CD8-positive, alpha-beta memory T cell (primary cell): ENCODE measurements at regions not wholly inside any gene's neighbourhood (a gene's known extent, or its start where the extent isn't known, plus 50 kb on each side); places are given as distances from the start of the nearest gene placed in this dataset.

Experiments
- CTCF ChIA-PET: fragments of 350-600 bp; sonication (Branson Sonifier 250); formaldehyde crosslinking; loops from one replicate; lab custom pipeline; 2021; ENCODE audit warnings: antibody characterized with exemption; lab: Charles Lee
- POLR2A ChIA-PET: fragments of 350-600 bp; sonication (Branson Sonifier 250); formaldehyde crosslinking; loops from one replicate; lab custom pipeline; 2021; ENCODE audit warnings: antibody characterized with exemption; lab: Charles Lee
- DNase-seq, 5 donors: peaks; one replicate each; pipeline versions ENCODE4 v3.0.0 to v3.0.0-alpha.2; 2020 to 2022; ENCODE audit warnings: mixed read lengths in 1 of 5
- H3K27ac ChIP-seq: one replicate; pipeline ENCODE4 v1.7.0; 2013; ENCODE audit warnings: low read depth, mild to moderate bottlenecking, low read length, moderate library complexity
- H3K27me3 ChIP-seq: 2 replicates; pipeline ENCODE4 v1.7.0; 2013; ENCODE audit warnings: low read length, mild to moderate bottlenecking; ENCODE audit not compliant: insufficient read depth, poor library complexity, severe bottlenecking
- H3K36me3 ChIP-seq: 2 replicates; pipeline ENCODE4 v1.7.0; 2013; ENCODE audit warnings: mild to moderate bottlenecking, low read length, moderate library complexity; ENCODE audit not compliant: insufficient read depth
- H3K4me1 ChIP-seq: 2 replicates; pipeline ENCODE4 v1.7.0; 2013; ENCODE audit warnings: mild to moderate bottlenecking, low read length, moderate library complexity; ENCODE audit not compliant: insufficient read depth
- H3K4me3 ChIP-seq: 2 replicates; pipeline ENCODE4 v1.7.0; 2013; ENCODE audit warnings: mild to moderate bottlenecking, low read length
- H3K9me3 ChIP-seq: 2 replicates; pipeline ENCODE4 v1.7.0; 2013; ENCODE audit warnings: mild to moderate bottlenecking, low read length
- H3K27ac Mint-ChIP-seq, 8 donors: one replicate each; pipeline ENCODE4 v1.8.0; 2020 to 2021; ENCODE audit warnings: mixed read lengths in 8 of 8, mild to moderate bottlenecking in 6 of 8, inconsistent platforms in 3 of 8, moderate library complexity in 3 of 8
- H3K27me3 Mint-ChIP-seq, 2 donors: one replicate each; pipeline ENCODE4 v1.8.0; 2020 to 2021; ENCODE audit warnings: mixed read lengths in 2 of 2, mild to moderate bottlenecking in 1 of 2, moderate library complexity in 1 of 2
- H3K36me3 Mint-ChIP-seq, 3 donors: one replicate each; pipeline ENCODE4 v1.8.0; 2020 to 2021; ENCODE audit warnings: mixed read lengths in 3 of 3, inconsistent platforms in 1 of 3, mild to moderate bottlenecking in 1 of 3
- H3K4me1 Mint-ChIP-seq, 3 donors: one replicate each; pipeline ENCODE4 v1.8.0; 2020 to 2021; ENCODE audit warnings: mixed read lengths in 3 of 3, inconsistent platforms in 1 of 3, mild to moderate bottlenecking in 1 of 3
- H3K4me3 Mint-ChIP-seq, 7 donors: one replicate each; pipeline ENCODE4 v1.8.0; 2020 to 2021; ENCODE audit warnings: mixed read lengths in 7 of 7, mild to moderate bottlenecking in 6 of 7, moderate library complexity in 4 of 7, inconsistent platforms in 2 of 7
- H3K9me3 Mint-ChIP-seq, 5 donors: one replicate each; pipeline ENCODE4 v1.8.0; 2020 to 2022; ENCODE audit warnings: mixed read lengths in 5 of 5, mild to moderate bottlenecking in 3 of 5, moderate library complexity in 2 of 5, inconsistent platforms in 1 of 5

DNA sequence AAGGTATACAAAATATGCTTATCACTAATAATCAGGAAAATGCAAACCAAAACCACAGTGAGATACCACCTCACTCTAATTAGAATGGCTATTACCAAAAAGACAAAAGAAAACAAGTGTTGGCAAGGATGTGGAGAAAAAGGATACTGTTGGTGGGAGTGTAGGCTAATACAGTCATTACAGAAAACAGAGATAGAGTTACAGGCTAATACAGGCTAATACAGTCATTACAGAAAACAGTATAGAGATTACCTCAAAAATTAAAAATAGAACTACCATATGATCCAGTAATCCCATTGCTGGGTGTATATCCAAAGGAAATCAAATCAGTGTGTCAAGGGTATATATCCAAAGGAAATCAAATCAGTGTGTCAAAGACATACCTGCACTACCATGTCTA lies 238.4 kb downstream of the PLPP3 start:
- peaks cover 3 to 14% (median 11%) of the 10 kb centered on the region in 5 donors for H3K9me3 Mint-ChIP-seq
- DNase-seq = no peak
- Histone ChIP-seq H3K4me3 (no peak overlapping the region), H3K36me3 (no peaks in the 10 kb centered on the region), H3K27me3 (no peaks in the 10 kb centered on the region), H3K4me1 (no peaks in the 10 kb centered on the region), H3K9me3 (no peaks in the 10 kb centered on the region), H3K27ac (no peak overlapping the region)
- H3K27me3 Mint-ChIP-seq = peaks cover 0 to 2% of the 10 kb centered on the region in 2 donors
- ChIA-PET CTCF (no interaction called here), POLR2A (no interaction called here)
- peak overlapping the region in 1 of 8 donors; percentile 38 for H3K27ac Mint-ChIP-seq
- H3K4me1 Mint-ChIP-seq = no peaks in the 10 kb centered on the region
- no peak overlapping the region for H3K4me3 Mint-ChIP-seq
- H3K36me3 Mint-ChIP-seq = no peaks in the 10 kb centered on the region

DNA sequence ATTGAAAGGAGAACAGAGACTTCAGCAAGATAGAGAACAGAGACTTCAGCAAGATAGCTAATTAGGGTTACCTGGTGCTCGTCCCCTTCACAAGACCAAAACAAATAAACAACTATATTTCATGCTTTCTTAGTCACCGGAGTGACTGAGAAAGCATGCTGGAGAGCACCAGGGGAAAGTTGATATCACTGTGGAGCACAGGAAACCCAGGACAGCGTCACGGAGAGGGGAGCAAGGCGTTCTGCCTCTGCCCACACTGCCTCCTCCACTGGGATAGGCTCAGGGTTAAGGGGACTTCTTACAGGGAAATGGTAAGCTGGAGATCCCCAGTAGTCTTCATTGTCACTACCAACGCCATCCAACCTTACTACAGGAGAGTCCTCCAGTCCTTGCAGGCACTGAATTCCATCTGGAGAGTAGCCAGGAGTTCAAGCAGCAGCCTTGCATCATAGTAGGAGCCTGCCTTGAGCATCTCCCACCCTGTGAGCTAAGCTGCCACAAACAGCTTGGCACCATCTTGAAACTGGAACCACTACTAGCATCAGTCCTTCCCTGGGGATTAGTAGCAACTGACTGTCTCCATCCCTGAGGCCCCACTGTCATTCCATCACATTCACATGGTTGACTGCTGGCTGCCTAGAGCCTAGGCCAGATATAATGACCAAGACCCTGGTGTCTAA lies 239.4 kb downstream of the PLPP3 start:
- no peak overlapping the region for H3K27ac ChIP-seq
- CTCF ChIA-PET = no interaction called here
- Mint-ChIP-seq H3K27me3 (peaks cover 0 to 2% of the 10 kb centered on the region in 2 donors), H3K9me3 (peaks cover 0 to 14% (median 11%) of the 10 kb centered on the region in 5 donors), H3K27ac (no peak overlapping the region), H3K36me3 (no peaks in the 10 kb centered on the region), H3K4me1 (no peaks in the 10 kb centered on the region), H3K4me3 (no peak overlapping the region)
- DNase-seq = no peak
- no peaks in the 10 kb centered on the region for H3K36me3 ChIP-seq
- POLR2A ChIA-PET = no interaction called here
- no peaks in the 10 kb centered on the region for H3K9me3 ChIP-seq
- no peaks in the 10 kb centered on the region for H3K27me3 ChIP-seq
- H3K4me3 ChIP-seq = no peak overlapping the region
- no peaks in the 10 kb centered on the region for H3K4me1 ChIP-seq

DNA sequence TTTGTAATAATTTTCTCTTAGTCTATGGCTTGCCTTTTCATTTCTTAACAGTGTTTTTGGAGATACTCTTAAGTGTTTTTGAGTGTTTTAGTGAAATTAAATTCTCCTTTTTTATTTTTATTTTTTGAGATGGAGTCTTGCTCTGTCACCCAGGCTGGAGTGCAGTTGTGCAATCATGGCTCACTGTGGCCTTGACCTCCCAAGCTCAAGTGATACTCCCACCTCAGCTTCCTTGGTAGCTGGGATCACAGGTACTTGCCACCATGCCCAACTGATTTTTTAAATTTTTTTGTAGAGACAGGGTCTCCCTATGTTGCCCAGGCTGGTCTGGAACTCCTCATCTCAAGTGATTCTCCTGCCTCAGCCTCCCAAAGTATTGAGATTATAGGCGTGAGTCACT lies 240.3 kb downstream of the PLPP3 start:
- no peaks in the 10 kb centered on the region for H3K27me3 Mint-ChIP-seq
- ChIA-PET CTCF (no interaction called here), POLR2A (no interaction called here)
- no peak overlapping the region for H3K27ac Mint-ChIP-seq
- no peaks in the 10 kb centered on the region for H3K36me3 Mint-ChIP-seq
- Histone ChIP-seq H3K4me3 (no peak overlapping the region), H3K9me3 (no peaks in the 10 kb centered on the region), H3K27ac (no peak overlapping the region), H3K36me3 (no peaks in the 10 kb centered on the region), H3K27me3 (no peaks in the 10 kb centered on the region), H3K4me1 (no peaks in the 10 kb centered on the region)
- peaks cover 0 to 14% (median 7%) of the 10 kb centered on the region in 5 donors for H3K9me3 Mint-ChIP-seq
- H3K4me1 Mint-ChIP-seq = no peaks in the 10 kb centered on the region
- no peak overlapping the region for H3K4me3 Mint-ChIP-seq
- no peak for DNase-seq

DNA sequence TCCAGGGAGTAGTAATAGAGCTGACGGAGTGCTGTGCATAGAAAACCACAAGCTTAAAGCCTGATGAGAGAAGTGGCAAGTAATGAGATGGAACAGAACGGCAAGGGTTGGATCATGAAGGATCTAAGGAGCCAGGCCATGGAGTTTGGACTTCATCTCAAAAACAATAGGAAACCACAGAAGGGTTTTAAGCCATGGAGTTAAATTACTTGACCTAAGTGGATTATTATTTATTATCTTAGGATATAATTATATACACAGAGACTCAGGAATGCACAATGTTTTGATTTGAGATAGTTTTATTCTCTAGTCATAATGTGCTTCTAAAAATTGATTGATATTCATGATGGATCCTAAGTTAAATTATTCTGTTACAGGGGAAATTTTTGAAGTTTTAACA lies 242.4 kb downstream of the PLPP3 start:
- Histone ChIP-seq H3K27me3 (no peaks in the 10 kb centered on the region), H3K9me3 (no peaks in the 10 kb centered on the region), H3K4me1 (no peaks in the 10 kb centered on the region), H3K27ac (no peak overlapping the region), H3K36me3 (no peaks in the 10 kb centered on the region), H3K4me3 (no peak overlapping the region)
- Mint-ChIP-seq H3K27ac (no peak overlapping the region), H3K36me3 (no peaks in the 10 kb centered on the region), H3K4me3 (no peak overlapping the region), H3K27me3 (no peaks in the 10 kb centered on the region), H3K4me1 (no peaks in the 10 kb centered on the region), H3K9me3 (peaks cover 0 to 12% (median 7%) of the 10 kb centered on the region in 5 donors)
- POLR2A ChIA-PET = no interaction called here
- CTCF ChIA-PET = no interaction called here
- DNase-seq = no peak

GRCh38 chr1:56335394-56335793 lies 244.0 kb downstream of the PLPP3 start:
- H3K4me1 ChIP-seq = no peaks in the 10 kb centered on the region
- peaks cover 0 to 4% (median 0%) of the 10 kb centered on the region in 5 donors for H3K9me3 Mint-ChIP-seq
- H3K36me3 ChIP-seq = no peaks in the 10 kb centered on the region
- no peaks in the 10 kb centered on the region for H3K4me1 Mint-ChIP-seq
- no peak overlapping the region for H3K27ac Mint-ChIP-seq
- no peaks in the 10 kb centered on the region for H3K27me3 Mint-ChIP-seq
- no peak overlapping the region for H3K4me3 ChIP-seq
- H3K27ac ChIP-seq = no peak overlapping the region
- POLR2A ChIA-PET = no interaction called here
- no peak overlapping the region for H3K4me3 Mint-ChIP-seq
- H3K9me3 ChIP-seq = no peaks in the 10 kb centered on the region
- no peaks in the 10 kb centered on the region for H3K36me3 Mint-ChIP-seq
- no peak for DNase-seq
- CTCF ChIA-PET = no interaction called here
- no peaks in the 10 kb centered on the region for H3K27me3 ChIP-seq

- no peaks in the 10 kb centered on the region for H3K27me3 Mint-ChIP-seq
- CTCF ChIA-PET = no interaction called here
- H3K9me3 Mint-ChIP-seq = peaks cover 0 to 4% (median under 1%) of the 10 kb centered on the region in 5 donors
- no peaks in the 10 kb centered on the region for H3K36me3 Mint-ChIP-seq
- H3K27ac Mint-ChIP-seq = no peak overlapping the region
- POLR2A ChIA-PET = no interaction called here
- H3K27me3 ChIP-seq = no peaks in the 10 kb centered on the region
- no peaks in the 10 kb centered on the region for H3K9me3 ChIP-seq
- no peak for DNase-seq
- H3K4me1 ChIP-seq = no peaks in the 10 kb centered on the region
- H3K4me3 Mint-ChIP-seq = no peak overlapping the region
- no peak overlapping the region for H3K4me3 ChIP-seq
- H3K36me3 ChIP-seq = no peaks in the 10 kb centered on the region
- no peak overlapping the region for H3K27ac ChIP-seq
- no peaks in the 10 kb centered on the region for H3K4me1 Mint-ChIP-seq
These were observed 245.3 kb downstream of the PLPP3 start for GRCh38 chr1:56334047-56334446.

DNA sequence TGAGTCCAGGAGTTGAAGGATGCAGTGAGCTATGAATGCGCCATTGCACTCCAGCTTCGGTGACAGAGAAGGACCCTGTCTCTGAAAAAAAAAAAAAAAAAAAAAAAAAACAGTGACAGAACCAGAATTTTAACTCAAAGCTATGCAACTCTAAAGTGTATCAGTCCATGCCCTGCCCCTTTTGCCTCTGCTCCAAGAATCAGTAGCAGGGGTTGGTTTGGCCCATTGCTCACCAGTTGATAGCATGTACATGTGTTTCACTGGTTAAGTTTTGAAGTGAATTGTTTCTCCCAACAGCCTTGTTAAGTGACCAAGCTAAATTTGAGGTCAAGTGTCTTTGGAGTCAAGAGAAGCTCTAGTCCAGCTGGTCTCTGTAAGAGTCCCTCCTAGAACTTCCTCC lies 245.9 kb downstream of the PLPP3 start:
- no peaks in the 10 kb centered on the region for H3K27me3 Mint-ChIP-seq
- DNase-seq = no peak
- no peak overlapping the region for H3K27ac Mint-ChIP-seq
- ChIA-PET CTCF (no interaction called here), POLR2A (no interaction called here)
- no peak overlapping the region for H3K4me3 Mint-ChIP-seq
- Histone ChIP-seq H3K27me3 (no peaks in the 10 kb centered on the region), H3K27ac (no peak overlapping the region), H3K4me1 (no peaks in the 10 kb centered on the region), H3K9me3 (no peaks in the 10 kb centered on the region), H3K4me3 (no peak overlapping the region), H3K36me3 (no peaks in the 10 kb centered on the region)
- peaks cover 0 to 4% (median 2%) of the 10 kb centered on the region in 5 donors for H3K9me3 Mint-ChIP-seq
- H3K4me1 Mint-ChIP-seq = no peaks in the 10 kb centered on the region
- no peaks in the 10 kb centered on the region for H3K36me3 Mint-ChIP-seq

DNA sequence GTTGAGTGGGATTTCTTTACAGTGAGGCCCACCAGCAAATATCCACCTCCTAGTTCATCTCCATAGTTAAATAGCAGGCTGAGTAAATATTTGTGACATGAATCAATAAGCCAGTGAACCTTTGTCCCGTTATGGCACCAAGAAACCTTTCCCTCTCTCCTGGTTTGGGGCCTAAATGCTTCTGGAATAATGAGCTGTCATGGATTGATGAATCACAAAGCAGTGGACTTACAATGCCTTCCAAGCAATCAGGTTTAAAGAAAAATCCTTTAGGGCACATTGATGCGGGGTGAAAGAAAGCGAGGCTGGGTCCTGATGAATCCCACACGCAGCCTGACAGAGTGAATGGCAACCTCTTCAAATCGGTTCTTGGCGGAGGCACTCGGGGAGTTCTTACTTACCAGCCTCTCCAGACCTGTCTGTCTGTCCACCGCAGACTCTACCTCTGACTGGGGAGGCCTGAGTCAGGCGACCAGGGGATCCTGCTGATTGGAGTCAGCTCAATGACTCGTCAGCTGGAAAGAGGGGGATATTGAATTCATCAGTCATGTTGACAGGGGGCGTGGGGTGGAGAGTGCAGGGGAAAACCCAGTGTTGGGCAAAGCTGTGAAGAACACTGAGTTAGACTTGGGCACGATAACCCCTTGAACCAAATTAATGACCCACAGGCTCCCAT lies 247.3 kb downstream of the PLPP3 start:
- H3K4me1 ChIP-seq = no peaks in the 10 kb centered on the region
- H3K4me3 Mint-ChIP-seq = no peak overlapping the region
- H3K4me3 ChIP-seq = no peak overlapping the region
- no peak for DNase-seq
- no peaks in the 10 kb centered on the region for H3K36me3 ChIP-seq
- H3K27me3 ChIP-seq = no peaks in the 10 kb centered on the region
- ChIA-PET CTCF (no interaction called here), POLR2A (no interaction called here)
- H3K27ac ChIP-seq = no peak overlapping the region
- no peaks in the 10 kb centered on the region for H3K36me3 Mint-ChIP-seq
- H3K27me3 Mint-ChIP-seq = no peaks in the 10 kb centered on the region
- no peak overlapping the region for H3K27ac Mint-ChIP-seq
- H3K9me3 Mint-ChIP-seq = peaks cover 0 to 3% (median 2%) of the 10 kb centered on the region in 5 donors
- no peaks in the 10 kb centered on the region for H3K9me3 ChIP-seq
- H3K4me1 Mint-ChIP-seq = no peaks in the 10 kb centered on the region
